ENCODE measurements at regions not wholly inside any gene's neighbourhood (a gene's known extent, or its start where the extent isn't known, plus 50 kb on each side); places are given as distances from the start of the nearest gene placed in this dataset.

DNA sequence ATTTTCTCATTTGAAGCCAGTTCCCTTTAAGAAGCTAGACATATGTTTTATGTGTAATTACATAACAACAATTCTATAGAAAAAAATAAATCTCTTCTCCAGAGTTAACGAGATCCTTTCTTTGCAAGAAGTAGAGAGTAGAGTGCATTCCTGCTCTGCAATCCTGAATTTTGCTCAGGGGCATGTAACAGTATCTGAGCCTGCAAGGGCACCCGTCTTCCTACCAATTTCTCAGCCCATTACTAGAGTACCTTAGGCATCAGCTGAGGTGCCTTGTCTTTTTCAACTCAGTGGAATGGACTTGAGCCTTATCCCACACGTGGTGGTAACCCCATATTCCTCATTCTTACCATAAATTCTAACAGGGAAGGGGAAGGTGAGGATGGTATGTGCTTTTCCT lies 205.9 kb downstream of the IKZF2 start:
- H3K9me3 Mint-ChIP-seq: no peaks in the 10 kb centered on the region

DNA sequence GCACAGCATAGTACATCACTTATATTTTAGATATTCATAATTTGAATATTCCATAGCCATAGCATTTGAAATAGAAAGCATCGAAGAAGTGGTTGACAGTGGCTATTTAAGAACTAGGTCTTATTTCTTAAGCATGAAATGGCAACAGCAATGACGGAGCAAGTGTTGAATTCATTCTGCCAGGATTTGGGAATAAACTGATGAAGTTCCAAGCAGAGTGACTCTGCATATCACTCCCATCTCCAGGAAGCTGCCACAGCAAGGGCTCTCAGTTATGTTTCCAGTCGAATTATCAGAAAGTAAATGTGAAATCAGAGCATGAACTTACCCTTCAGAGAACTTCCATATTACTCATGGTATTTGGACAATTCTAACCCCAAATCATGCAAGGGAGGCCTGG lies 208.1 kb downstream of the IKZF2 start:
- no peak overlapping the region for H3K27ac ChIP-seq (ENCODE audit: low read length)
- ATAC-seq: no peak
- no peaks in the 10 kb centered on the region for H3K36me3 ChIP-seq (ENCODE audit: control insufficient read depth, insufficient read depth, low read length)
- H3K36me3 Mint-ChIP-seq: peaks cover 5% of the 10 kb centered on the region
- H3K4me3 Mint-ChIP-seq: no peak overlapping the region
- H3K4me1 ChIP-seq (ENCODE audit: control insufficient read depth, insufficient read depth, low read length): no peaks in the 10 kb centered on the region
- H3K27ac Mint-ChIP-seq: no peak overlapping the region
- no peak overlapping the region for H3K4me3 ChIP-seq (ENCODE audit: low read length)
- intact Hi-C loops (cut with micrococcal nuclease): no loop called here
- TF ChIP-seq CTCF (IDR thresholded peaks at IDR 0.05): no peak
- DNase-seq: no peak
- no peaks in the 10 kb centered on the region for H3K9me3 ChIP-seq (ENCODE audit: control insufficient read depth, insufficient read depth, low read length)
- 91% methylated on average over 3 of the region's 3 CpGs for WGBS (ENCODE audit: insufficient coverage)
- H3K27me3 ChIP-seq (ENCODE audit: control insufficient read depth, insufficient read depth, low read length): no peaks in the 10 kb centered on the region
- H3K9me3 Mint-ChIP-seq: no peaks in the 10 kb centered on the region
- H3K4me1 Mint-ChIP-seq: peaks cover 8 to 13% of the 10 kb centered on the region in 2 donors
- H3K27me3 Mint-ChIP-seq (ENCODE audit: low read depth in 2 of 2): no peaks in the 10 kb centered on the region

More for the DNA sequence above, 205.9 kb downstream of the IKZF2 start:
- TF ChIP-seq CTCF (IDR thresholded peaks at IDR 0.05): no peak
- Histone ChIP-seq H3K4me1 (ENCODE audit: control insufficient read depth, insufficient read depth, low read length) (no peaks in the 10 kb centered on the region), H3K4me3 (ENCODE audit: low read length) (no peak overlapping the region), H3K36me3 (ENCODE audit: control insufficient read depth, insufficient read depth, low read length) (no peaks in the 10 kb centered on the region), H3K27ac (ENCODE audit: low read length) (no peak overlapping the region), H3K9me3 (ENCODE audit: control insufficient read depth, insufficient read depth, low read length) (no peaks in the 10 kb centered on the region), H3K27me3 (ENCODE audit: control insufficient read depth, insufficient read depth, low read length) (no peaks in the 10 kb centered on the region)
- intact Hi-C loops (cut with micrococcal nuclease): no loop called here
- DNase-seq: no peak
- no peak for ATAC-seq
- H3K4me1 Mint-ChIP-seq: peaks cover 12 to 13% of the 10 kb centered on the region in 2 donors
- no peaks in the 10 kb centered on the region for H3K36me3 Mint-ChIP-seq
- no peak overlapping the region for H3K4me3 Mint-ChIP-seq
- no peaks in the 10 kb centered on the region for H3K27me3 Mint-ChIP-seq (ENCODE audit: low read depth in 2 of 2)
- 91% methylated on average over 2 of the region's 3 CpGs for WGBS (ENCODE audit: insufficient coverage)
- H3K27ac Mint-ChIP-seq: no peak overlapping the region

DNA sequence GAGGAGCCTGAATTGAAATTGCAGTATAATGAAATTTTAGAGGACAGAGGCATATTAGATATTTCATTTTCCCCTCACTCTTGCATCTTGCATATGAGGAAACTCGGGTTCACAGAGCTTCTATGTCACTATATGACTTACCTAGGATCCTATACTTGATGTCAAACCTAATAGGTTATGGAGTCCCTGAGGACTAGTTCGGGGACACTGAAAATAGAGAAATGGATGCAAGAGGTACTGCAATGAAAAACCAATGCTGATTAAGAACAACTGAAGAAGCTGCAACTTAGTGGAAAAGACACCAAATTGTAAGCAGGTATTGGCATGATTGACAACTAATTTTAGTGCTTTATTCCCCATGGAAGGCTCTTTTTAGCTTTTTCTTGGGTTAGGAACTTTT lies 210.1 kb downstream of the IKZF2 start:
- Histone ChIP-seq H3K27ac (ENCODE audit: low read length) (no peak overlapping the region), H3K4me3 (ENCODE audit: low read length) (no peak overlapping the region), H3K4me1 (ENCODE audit: control insufficient read depth, insufficient read depth, low read length) (no peaks in the 10 kb centered on the region), H3K36me3 (ENCODE audit: control insufficient read depth, insufficient read depth, low read length) (no peaks in the 10 kb centered on the region), H3K9me3 (ENCODE audit: control insufficient read depth, insufficient read depth, low read length) (no peaks in the 10 kb centered on the region), H3K27me3 (ENCODE audit: control insufficient read depth, insufficient read depth, low read length) (no peaks in the 10 kb centered on the region)
- no peak for DNase-seq
- Mint-ChIP-seq H3K4me1 (peaks cover 9 to 12% of the 10 kb centered on the region in 2 donors), H3K4me3 (no peak overlapping the region), H3K36me3 (peaks cover 9% of the 10 kb centered on the region), H3K27me3 (ENCODE audit: low read depth in 2 of 2) (no peaks in the 10 kb centered on the region), H3K9me3 (no peaks in the 10 kb centered on the region), H3K27ac (no peak overlapping the region)
- WGBS (ENCODE audit: insufficient coverage): 91% methylated on average over 1 of the region's 2 CpGs
- intact Hi-C loops (cut with micrococcal nuclease): no loop called here
- TF ChIP-seq CTCF (IDR thresholded peaks at IDR 0.05): no peak
- no peak for ATAC-seq

DNA sequence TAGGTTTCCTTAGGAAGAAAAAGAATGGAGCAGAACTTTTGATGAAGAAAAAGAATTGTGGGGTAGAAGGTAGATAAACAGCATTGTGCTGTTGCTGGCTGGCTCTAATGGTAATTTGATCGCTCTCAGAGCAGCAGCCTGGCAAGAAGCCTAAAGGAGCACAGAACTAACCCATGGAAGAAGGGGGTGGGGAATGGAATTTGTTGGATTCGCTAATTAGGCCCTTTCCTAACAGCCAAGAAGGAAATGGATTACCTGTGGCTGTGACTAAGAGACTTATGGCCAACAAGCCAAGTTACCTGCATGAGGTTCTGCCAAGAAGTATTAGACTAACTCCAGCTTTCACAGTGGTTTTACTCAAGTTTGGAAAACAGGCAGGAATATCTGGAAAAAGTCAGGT lies 210.6 kb downstream of the IKZF2 start:
- Histone ChIP-seq H3K9me3 (ENCODE audit: control insufficient read depth, insufficient read depth, low read length) (no peaks in the 10 kb centered on the region), H3K4me1 (ENCODE audit: control insufficient read depth, insufficient read depth, low read length) (no peaks in the 10 kb centered on the region), H3K4me3 (ENCODE audit: low read length) (no peak overlapping the region), H3K27me3 (ENCODE audit: control insufficient read depth, insufficient read depth, low read length) (no peaks in the 10 kb centered on the region), H3K27ac (ENCODE audit: low read length) (no peak overlapping the region), H3K36me3 (ENCODE audit: control insufficient read depth, insufficient read depth, low read length) (no peaks in the 10 kb centered on the region)
- Mint-ChIP-seq H3K9me3 (no peaks in the 10 kb centered on the region), H3K4me1 (peaks cover 4 to 7% of the 10 kb centered on the region in 2 donors), H3K4me3 (no peak overlapping the region), H3K27me3 (ENCODE audit: low read depth in 2 of 2) (no peaks in the 10 kb centered on the region), H3K36me3 (peaks cover 9% of the 10 kb centered on the region), H3K27ac (no peak overlapping the region)
- ATAC-seq (no peak), DNase-seq (no peak)
- TF ChIP-seq CTCF (IDR thresholded peaks at IDR 0.05): no peak
- 92% methylated on average over 2 of the region's 2 CpGs for WGBS (ENCODE audit: insufficient coverage)
- intact Hi-C loops (cut with micrococcal nuclease): no loop called here

Measured in natural killer cell (primary cell).